ENCODE measurements at regions not wholly inside any gene's neighbourhood (a gene's known extent, or its start where the extent isn't known, plus 50 kb on each side); places are given as distances from the start of the nearest gene placed in this dataset.

- TF ChIP-seq GFI1B (tag by site-specific recombination; IDR thresholded peaks at IDR 0.05) (no peak), REST (tag by site-specific recombination; IDR thresholded peaks at IDR 0.05) (no peak), ZNF175 (tag by site-specific recombination; IDR thresholded peaks at IDR 0.05) (no peak), ZNF768 (tag by site-specific recombination; IDR thresholded peaks at IDR 0.05) (no peak), ZNF174 (tag by site-specific recombination; IDR thresholded peaks at IDR 0.05) (no peak), ZNF585B (tag by site-specific recombination; IDR thresholded peaks at IDR 0.05) (no peak)
- TF ChIP-seq, protein P1, sequence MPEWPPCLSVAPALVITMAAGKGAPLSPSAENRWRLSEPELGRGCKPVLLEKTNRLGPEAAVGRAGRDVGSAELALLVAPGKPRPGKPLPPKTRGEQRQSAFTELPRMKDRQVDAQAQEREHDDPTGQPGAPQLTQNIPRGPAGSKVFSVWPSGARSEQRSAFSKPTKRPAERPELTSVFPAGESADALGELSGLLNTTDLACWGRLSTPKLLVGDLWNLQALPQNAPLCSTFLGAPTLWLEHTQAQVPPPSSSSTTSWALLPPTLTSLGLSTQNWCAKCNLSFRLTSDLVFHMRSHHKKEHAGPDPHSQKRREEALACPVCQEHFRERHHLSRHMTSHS (tag by site-specific recombination; IDR thresholded peaks at IDR 0.05), result no peak
- Histone ChIP-seq H3K4me3 (ENCODE audit: low read depth, low read length) (no peak overlapping the region), H3K27ac (ENCODE audit: extremely low read depth, low read depth, low read length) (no peak overlapping the region), H3K9me3 (ENCODE audit: control insufficient read depth, insufficient read depth, low read depth, low read length) (no peaks in the 10 kb centered on the region), H3K4me1 (ENCODE audit: control insufficient read depth, insufficient read depth, low read length) (no peaks in the 10 kb centered on the region), H3K36me3 (ENCODE audit: control insufficient read depth in 2 of 2, insufficient read depth in 1 of 2, low read length in 2 of 2) (no peaks in the 10 kb centered on the region)
- ChIA-PET CTCF (interaction anchor here (0.7 kb wide), 1 partner anchor 41 kb away, joined by 3 read pairs; no protein-coding TSS in a partner anchor), POLR2A (no interaction called here)
Measured at GRCh38 chr2:16313235-16313975, 352.2 kb downstream of the CYRIA start.

GRCh38 chr2:16312771-16313170 lies 352.9 kb downstream of the CYRIA start:
- TF ChIP-seq ZNF76 (tag by site-specific recombination; IDR thresholded peaks at IDR 0.05; ENCODE audit: borderline replicate concordance, low read depth) (no peak), KLF10 (tag by site-specific recombination; IDR thresholded peaks at IDR 0.05) (no peak), ZNF19 (tag by site-specific recombination; IDR thresholded peaks at IDR 0.05; ENCODE audit: low read depth) (no peak), ZNF302 (tag by site-specific recombination; IDR thresholded peaks at IDR 0.05; ENCODE audit: low read depth) (no peak), ZNF394 (tag by site-specific recombination; IDR thresholded peaks at IDR 0.05; ENCODE audit: borderline replicate concordance) (no peak), ZNF37A (tag by site-specific recombination; IDR thresholded peaks at IDR 0.05) (no peak), PRDM6 (tag by site-specific recombination; IDR thresholded peaks at IDR 0.05) (no peak), ZNF48 (tag by site-specific recombination; IDR thresholded peaks at IDR 0.05) (no peak), ZNF776 (tag by site-specific recombination; IDR thresholded peaks at IDR 0.05; ENCODE audit: borderline replicate concordance) (no peak), KLF17 (tag by site-specific recombination; IDR thresholded peaks at IDR 0.05) (no peak)
- TF ChIP-seq, protein P2, sequence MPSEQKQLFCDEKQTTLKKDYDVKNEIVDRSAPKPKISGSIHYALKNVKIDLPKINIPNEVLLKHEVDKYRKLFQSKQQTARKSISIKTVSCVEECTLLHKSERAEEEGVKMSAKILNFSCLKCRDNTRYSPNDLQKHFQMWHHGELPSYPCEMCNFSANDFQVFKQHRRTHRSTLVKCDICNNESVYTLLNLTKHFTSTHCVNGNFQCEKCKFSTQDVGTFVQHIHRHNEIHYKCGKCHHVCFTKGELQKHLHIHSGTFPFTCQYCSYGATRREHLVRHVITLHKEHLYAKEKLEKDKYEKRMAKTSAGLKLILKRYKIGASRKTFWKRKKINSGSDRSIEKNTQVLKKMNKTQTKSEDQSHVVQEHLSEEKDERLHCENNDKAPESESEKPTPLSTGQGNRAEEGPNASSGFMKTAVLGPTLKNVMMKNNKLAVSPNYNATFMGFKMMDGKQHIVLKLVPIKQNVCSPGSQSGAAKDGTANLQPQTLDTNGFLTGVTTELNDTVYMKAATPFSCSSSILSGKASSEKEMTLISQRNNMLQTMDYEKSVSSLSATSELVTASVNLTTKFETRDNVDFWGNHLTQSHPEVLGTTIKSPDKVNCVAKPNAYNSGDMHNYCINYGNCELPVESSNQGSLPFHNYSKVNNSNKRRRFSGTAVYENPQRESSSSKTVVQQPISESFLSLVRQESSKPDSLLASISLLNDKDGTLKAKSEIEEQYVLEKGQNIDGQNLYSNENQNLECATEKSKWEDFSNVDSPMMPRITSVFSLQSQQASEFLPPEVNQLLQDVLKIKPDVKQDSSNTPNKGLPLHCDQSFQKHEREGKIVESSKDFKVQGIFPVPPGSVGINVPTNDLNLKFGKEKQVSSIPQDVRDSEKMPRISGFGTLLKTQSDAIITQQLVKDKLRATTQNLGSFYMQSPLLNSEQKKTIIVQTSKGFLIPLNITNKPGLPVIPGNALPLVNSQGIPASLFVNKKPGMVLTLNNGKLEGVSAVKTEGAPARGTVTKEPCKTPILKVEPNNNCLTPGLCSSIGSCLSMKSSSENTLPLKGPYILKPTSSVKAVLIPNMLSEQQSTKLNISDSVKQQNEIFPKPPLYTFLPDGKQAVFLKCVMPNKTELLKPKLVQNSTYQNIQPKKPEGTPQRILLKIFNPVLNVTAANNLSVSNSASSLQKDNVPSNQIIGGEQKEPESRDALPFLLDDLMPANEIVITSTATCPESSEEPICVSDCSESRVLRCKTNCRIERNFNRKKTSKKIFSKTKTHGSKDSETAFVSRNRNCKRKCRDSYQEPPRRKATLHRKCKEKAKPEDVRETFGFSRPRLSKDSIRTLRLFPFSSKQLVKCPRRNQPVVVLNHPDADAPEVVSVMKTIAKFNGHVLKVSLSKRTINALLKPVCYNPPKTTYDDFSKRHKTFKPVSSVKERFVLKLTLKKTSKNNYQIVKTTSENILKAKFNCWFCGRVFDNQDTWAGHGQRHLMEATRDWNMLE (tag by site-specific recombination; conservative IDR thresholded peaks at IDR 0.05; ENCODE audit: low read depth), result no peak
- Histone ChIP-seq H3K27ac (ENCODE audit: extremely low read depth, low read depth, low read length) (no peak overlapping the region), H3K4me3 (ENCODE audit: low read depth, low read length) (no peak overlapping the region), H3K36me3 (ENCODE audit: control insufficient read depth in 2 of 2, insufficient read depth in 1 of 2, low read length in 2 of 2) (no peaks in the 10 kb centered on the region), H3K4me1 (ENCODE audit: control insufficient read depth, insufficient read depth, low read length) (no peaks in the 10 kb centered on the region), H3K9me3 (ENCODE audit: control insufficient read depth, insufficient read depth, low read depth, low read length) (no peaks in the 10 kb centered on the region)
- ChIA-PET POLR2A (no interaction called here), CTCF (interaction anchor here (0.7 kb wide), 1 partner anchor 41 kb away, joined by 3 read pairs; no protein-coding TSS in a partner anchor)
